Chondrocyte (in vitro differentiated cells): ENCODE measurements at regions not wholly inside any gene's neighbourhood (a gene's known extent, or its start where the extent isn't known, plus 50 kb on each side); places are given as distances from the start of the nearest gene placed in this dataset.

Source experiments
- DNase-seq: peaks from one replicate; pipeline ENCODE4 v3.0.0; 2021; ENCODE audit warnings: mixed read lengths, low spot score
- H3K27ac Mint-ChIP-seq: one replicate; pipeline ENCODE4 v1.8.0; 2021; ENCODE audit warnings: mild to moderate bottlenecking, moderate library complexity, mixed read lengths; ENCODE audit not compliant: unreplicated experiment
- H3K27me3 Mint-ChIP-seq: 2 replicates; pipeline ENCODE4 v1.8.0; 2021; ENCODE audit warnings: low read depth, mixed read lengths
- H3K36me3 Mint-ChIP-seq: 2 replicates; pipeline ENCODE4 v1.8.0; 2021; ENCODE audit warnings: low read depth, mixed read lengths
- H3K4me1 Mint-ChIP-seq: 2 replicates; pipeline ENCODE4 v1.8.0; 2021; ENCODE audit warnings: low read depth, mild to moderate bottlenecking, mixed read lengths
- H3K4me3 Mint-ChIP-seq: one replicate; pipeline ENCODE4 v1.8.0; 2021; ENCODE audit warnings: mild to moderate bottlenecking, moderate library complexity, mixed read lengths; ENCODE audit not compliant: unreplicated experiment
- H3K9me3 Mint-ChIP-seq: 2 replicates; pipeline ENCODE4 v1.8.0; 2021; ENCODE audit warnings: low read depth, mixed read lengths
- TF ChIP-seq, protein P1 (sequence below): fragments of 200-600 bp; sonication (generic); IDR thresholded peaks from 2 replicates; pipeline ENCODE4 v1.5.0; 2021; ENCODE audit warnings: antibody characterized with exemption, mild to moderate bottlenecking, moderate library complexity

DNA sequence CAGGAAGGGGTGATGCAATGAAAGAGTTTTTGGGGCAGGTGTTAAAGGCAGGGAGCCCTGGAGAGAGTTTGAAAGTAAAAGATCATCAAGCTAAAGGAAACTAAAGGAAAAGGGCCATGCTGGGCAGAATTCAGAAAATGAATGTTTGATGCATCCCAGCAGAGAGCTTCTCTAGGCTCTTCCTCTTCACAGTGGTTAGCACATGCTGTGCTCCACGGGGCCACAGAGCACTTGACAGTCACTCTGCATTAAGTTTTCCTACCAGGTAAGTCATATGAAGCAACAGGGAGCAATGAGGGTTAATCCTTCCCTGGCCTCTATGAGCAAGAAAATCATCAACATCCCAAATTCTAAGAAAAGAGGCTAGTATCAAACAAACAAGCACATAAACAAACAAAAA, 895.2 kb downstream of the TRIB2 start:
- TF ChIP-seq, protein P1, sequence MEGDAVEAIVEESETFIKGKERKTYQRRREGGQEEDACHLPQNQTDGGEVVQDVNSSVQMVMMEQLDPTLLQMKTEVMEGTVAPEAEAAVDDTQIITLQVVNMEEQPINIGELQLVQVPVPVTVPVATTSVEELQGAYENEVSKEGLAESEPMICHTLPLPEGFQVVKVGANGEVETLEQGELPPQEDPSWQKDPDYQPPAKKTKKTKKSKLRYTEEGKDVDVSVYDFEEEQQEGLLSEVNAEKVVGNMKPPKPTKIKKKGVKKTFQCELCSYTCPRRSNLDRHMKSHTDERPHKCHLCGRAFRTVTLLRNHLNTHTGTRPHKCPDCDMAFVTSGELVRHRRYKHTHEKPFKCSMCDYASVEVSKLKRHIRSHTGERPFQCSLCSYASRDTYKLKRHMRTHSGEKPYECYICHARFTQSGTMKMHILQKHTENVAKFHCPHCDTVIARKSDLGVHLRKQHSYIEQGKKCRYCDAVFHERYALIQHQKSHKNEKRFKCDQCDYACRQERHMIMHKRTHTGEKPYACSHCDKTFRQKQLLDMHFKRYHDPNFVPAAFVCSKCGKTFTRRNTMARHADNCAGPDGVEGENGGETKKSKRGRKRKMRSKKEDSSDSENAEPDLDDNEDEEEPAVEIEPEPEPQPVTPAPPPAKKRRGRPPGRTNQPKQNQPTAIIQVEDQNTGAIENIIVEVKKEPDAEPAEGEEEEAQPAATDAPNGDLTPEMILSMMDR, result no peak
- H3K9me3 Mint-ChIP-seq, result peaks cover 19% of the 10 kb centered on the region
- H3K27me3 Mint-ChIP-seq, result peaks cover 3% of the 10 kb centered on the region
- no peak for DNase-seq
- no peaks in the 10 kb centered on the region for H3K4me1 Mint-ChIP-seq
- no peak overlapping the region for H3K4me3 Mint-ChIP-seq
- no peak overlapping the region for H3K27ac Mint-ChIP-seq
- no peaks in the 10 kb centered on the region for H3K36me3 Mint-ChIP-seq

DNA sequence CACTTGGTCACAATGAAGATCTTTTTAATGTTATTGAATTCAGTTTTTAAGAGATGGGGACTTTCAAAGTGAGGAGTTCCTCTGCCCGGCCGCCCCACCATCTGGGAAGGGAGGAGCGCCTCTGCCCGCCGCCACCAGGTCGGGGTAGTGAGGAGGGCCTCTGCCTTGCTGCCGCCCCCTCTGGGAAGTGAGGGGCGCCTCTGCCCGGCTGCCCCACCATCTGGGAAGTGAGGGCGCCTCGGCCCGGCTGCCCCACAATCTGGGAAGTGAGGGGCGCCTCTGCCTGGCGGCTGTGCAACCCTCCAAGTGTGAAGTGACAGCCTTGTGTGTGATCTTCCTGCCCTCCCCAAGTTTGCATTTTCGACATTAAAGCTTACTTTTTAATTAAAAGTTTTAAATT, 899.3 kb downstream of the TRIB2 start:
- Mint-ChIP-seq H3K27me3 (no peaks in the 10 kb centered on the region), H3K4me1 (no peaks in the 10 kb centered on the region), H3K9me3 (peaks cover 20% of the 10 kb centered on the region), H3K36me3 (no peaks in the 10 kb centered on the region), H3K4me3 (no peak overlapping the region), H3K27ac (no peak overlapping the region)
- TF ChIP-seq, protein P1, result no peak
- DNase-seq, result no peak

DNA sequence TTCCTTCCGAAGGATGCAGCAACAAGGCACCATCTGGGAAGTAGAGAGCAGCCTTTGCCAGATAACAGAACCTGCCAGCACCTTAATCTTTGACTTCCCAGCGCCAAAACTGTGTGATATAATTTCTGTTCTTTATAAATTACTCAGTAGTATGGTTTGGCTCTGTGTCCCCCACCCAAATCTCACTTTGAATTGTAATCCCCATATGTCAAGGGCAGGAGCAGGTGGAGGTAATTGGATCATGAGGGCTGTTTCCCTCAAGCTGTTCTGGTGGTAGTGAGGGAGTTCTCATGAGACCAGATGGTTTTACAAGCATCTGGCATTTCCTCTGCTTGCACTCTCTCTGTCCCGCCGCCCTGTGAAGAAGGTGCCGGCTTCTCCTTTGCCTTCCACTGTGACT, 899.9 kb downstream of the TRIB2 start:
- no peak overlapping the region for H3K27ac Mint-ChIP-seq
- peaks cover 20% of the 10 kb centered on the region for H3K9me3 Mint-ChIP-seq
- DNase-seq, result no peak
- H3K4me1 Mint-ChIP-seq, result no peaks in the 10 kb centered on the region
- H3K4me3 Mint-ChIP-seq, result no peak overlapping the region
- no peaks in the 10 kb centered on the region for H3K27me3 Mint-ChIP-seq
- TF ChIP-seq, protein P1, result no peak
- no peaks in the 10 kb centered on the region for H3K36me3 Mint-ChIP-seq

DNA sequence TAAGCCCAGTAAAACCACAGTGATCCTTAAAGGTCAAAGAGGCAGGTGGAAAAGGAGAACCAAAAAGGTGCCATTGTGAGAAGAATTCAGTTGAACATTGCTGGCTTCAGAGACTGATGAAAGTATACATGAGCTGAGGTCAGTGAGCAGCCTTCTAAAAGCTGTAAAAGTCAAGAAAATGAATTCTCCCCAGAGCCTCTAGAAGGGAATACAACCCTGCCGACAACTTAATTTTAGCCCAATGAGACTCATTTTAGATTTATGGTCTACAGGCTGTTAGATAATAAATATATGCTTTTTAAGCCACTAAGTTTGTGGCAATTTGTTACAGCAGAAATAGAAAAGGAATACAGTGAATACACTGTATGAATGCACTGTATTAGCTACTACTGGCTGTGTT, 911.4 kb downstream of the TRIB2 start:
- Mint-ChIP-seq H3K4me1 (no peaks in the 10 kb centered on the region), H3K9me3 (no peaks in the 10 kb centered on the region), H3K27ac (no peak overlapping the region), H3K4me3 (no peak overlapping the region), H3K36me3 (no peaks in the 10 kb centered on the region), H3K27me3 (no peaks in the 10 kb centered on the region)
- DNase-seq, result no peak
- TF ChIP-seq, protein P1, result no peak

DNA sequence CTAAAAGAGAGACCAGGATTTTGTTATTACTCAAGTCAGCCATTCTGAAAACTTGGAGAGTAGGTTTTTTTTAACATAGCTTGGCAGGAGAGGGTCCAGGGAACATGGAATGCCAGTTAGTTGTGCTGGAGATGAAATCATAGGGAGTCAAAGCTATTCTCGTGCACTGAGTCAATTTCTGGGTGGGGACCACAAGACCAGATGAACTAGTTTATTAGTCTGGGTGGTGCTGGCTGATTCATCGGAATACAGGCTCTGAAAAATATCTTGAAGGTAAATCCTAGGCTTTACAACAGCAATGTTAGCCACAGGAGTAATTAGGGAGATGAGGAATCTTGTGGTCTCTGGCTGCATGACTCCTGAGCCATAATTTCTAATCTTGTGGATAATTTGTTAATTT, 921.4 kb downstream of the TRIB2 start:
- H3K27ac Mint-ChIP-seq, result no peak overlapping the region
- no peaks in the 10 kb centered on the region for H3K27me3 Mint-ChIP-seq
- TF ChIP-seq, protein P1, result no peak
- no peaks in the 10 kb centered on the region for H3K4me1 Mint-ChIP-seq
- no peaks in the 10 kb centered on the region for H3K36me3 Mint-ChIP-seq
- DNase-seq, result no peak
- H3K4me3 Mint-ChIP-seq, result no peak overlapping the region
- H3K9me3 Mint-ChIP-seq, result peaks cover 12% of the 10 kb centered on the region
